Bronchial epithelial cell (primary cell): ENCODE measurements at regions not wholly inside any gene's neighbourhood (a gene's known extent, or its start where the extent isn't known, plus 50 kb on each side); places are given as distances from the start of the nearest gene placed in this dataset.
"Not testable (repeated sequence)": the region's sequence is repeated elsewhere in the genome, so short reads cannot be mapped to it uniquely, and the experiment has no call there.

Experiments used
- DNase-seq: peaks from one replicate; pipeline ENCODE4 v3.0.0-alpha.2; 2010; ENCODE audit warnings: low read depth
- FAIRE-seq: peaks from 2 replicates; lab custom pipeline; 2011; peaks lifted over from hg19 to GRCh38; lab: Jason Lieb, UNC
- H3K27me3 ChIP-seq: 2 replicates; pipeline ENCODE4 v1.5.1; 2011; ENCODE audit warnings: low read length; ENCODE audit not compliant: control insufficient read depth, insufficient read depth
- H3K36me3 ChIP-seq: 2 replicates; pipeline ENCODE4 v1.5.1; 2011; ENCODE audit warnings: low read length; ENCODE audit not compliant: control insufficient read depth, insufficient read depth
- H3K4me3 ChIP-seq: 2 replicates; pipeline ENCODE4 v1.5.1; 2011; ENCODE audit warnings: mild to moderate bottlenecking, low read depth, low read length, control low read depth
- TF ChIP-seq, protein P1 (sequence below): IDR thresholded peaks from 2 replicates; pipeline ENCODE4 v1.5.1; 2011; ENCODE audit warnings: mild to moderate bottlenecking, moderate library complexity, low read length, control low read depth, inconsistent platforms; ENCODE audit not compliant: insufficient read depth, severe bottlenecking

GRCh38 chr6:121886223-121886830 lies 450.9 kb downstream of the GJA1 start:
- DNase-seq (peak; percentile 28), FAIRE-seq (no peak)
- no peaks in the 10 kb centered on the region for H3K36me3 ChIP-seq

GRCh38 chr6:121887724-121888123 lies 452.3 kb downstream of the GJA1 start:
- no peak for FAIRE-seq
- TF ChIP-seq, protein P1, sequence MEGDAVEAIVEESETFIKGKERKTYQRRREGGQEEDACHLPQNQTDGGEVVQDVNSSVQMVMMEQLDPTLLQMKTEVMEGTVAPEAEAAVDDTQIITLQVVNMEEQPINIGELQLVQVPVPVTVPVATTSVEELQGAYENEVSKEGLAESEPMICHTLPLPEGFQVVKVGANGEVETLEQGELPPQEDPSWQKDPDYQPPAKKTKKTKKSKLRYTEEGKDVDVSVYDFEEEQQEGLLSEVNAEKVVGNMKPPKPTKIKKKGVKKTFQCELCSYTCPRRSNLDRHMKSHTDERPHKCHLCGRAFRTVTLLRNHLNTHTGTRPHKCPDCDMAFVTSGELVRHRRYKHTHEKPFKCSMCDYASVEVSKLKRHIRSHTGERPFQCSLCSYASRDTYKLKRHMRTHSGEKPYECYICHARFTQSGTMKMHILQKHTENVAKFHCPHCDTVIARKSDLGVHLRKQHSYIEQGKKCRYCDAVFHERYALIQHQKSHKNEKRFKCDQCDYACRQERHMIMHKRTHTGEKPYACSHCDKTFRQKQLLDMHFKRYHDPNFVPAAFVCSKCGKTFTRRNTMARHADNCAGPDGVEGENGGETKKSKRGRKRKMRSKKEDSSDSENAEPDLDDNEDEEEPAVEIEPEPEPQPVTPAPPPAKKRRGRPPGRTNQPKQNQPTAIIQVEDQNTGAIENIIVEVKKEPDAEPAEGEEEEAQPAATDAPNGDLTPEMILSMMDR, result no peak

More at GRCh38 chr6:121886223-121886830, 450.9 kb downstream of the GJA1 start:
- H3K27me3 ChIP-seq, result no peaks in the 10 kb centered on the region
- TF ChIP-seq, protein P1, result no peak
- no peak overlapping the region for H3K4me3 ChIP-seq

DNA sequence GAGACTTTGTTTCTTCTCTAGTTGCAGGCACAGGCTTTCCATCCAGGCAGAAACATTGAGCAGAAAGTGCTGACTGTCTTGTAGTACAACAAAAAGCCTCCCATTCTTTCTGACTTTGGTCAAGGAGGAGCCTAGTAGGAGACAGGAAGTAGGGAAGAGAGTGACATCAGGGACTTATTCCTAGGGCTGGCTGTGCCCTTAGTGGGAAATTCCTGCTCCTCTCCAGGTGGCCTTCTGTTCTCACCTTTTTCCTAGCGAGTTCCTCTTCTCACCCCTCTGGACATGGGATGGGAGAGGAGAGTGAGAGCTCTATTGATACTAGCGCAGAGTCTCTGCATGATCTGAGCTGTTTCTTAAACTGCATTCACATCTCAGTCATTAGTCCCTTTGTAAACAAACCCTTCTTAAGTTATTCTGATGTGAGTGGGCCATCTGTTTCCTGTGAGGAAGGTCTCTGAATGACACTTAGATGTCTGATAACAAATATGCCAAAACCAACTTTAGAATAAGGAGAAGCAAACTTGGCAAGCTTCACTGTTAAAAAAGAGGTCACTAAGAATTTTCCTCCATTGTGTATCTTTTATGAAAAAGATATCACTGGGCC lies 455.0 kb downstream of the GJA1 start:
- DNase-seq (no peak), FAIRE-seq (no peak)
- Histone ChIP-seq H3K36me3 (no peaks in the 10 kb centered on the region), H3K4me3 (no peak overlapping the region), H3K27me3 (no peaks in the 10 kb centered on the region)
- TF ChIP-seq, protein P1, result no peak

More at GRCh38 chr6:121887724-121888123, 452.3 kb downstream of the GJA1 start:
- Histone ChIP-seq H3K36me3 (no peaks in the 10 kb centered on the region), H3K27me3 (no peaks in the 10 kb centered on the region), H3K4me3 (no peak overlapping the region)
- DNase-seq, result no peak

- H3K4me3 ChIP-seq, DNase-seq, H3K36me3 ChIP-seq, H3K27me3 ChIP-seq, FAIRE-seq: not testable (repeated sequence)
Measured at GRCh38 chr6:121895731-121896130, 460.3 kb downstream of the GJA1 start.

GRCh38 chr6:121896363-121896762 lies 460.9 kb downstream of the GJA1 start:
- Histone ChIP-seq H3K4me3 (no peak overlapping the region), H3K36me3 (no peaks in the 10 kb centered on the region), H3K27me3 (no peaks in the 10 kb centered on the region)
- DNase-seq, result peak; percentile 43
- TF ChIP-seq, protein P1, result no peak
- no peak for FAIRE-seq

- H3K27me3 ChIP-seq, result no peaks in the 10 kb centered on the region
- H3K36me3 ChIP-seq, result no peaks in the 10 kb centered on the region
- FAIRE-seq, result no peak
- peak; percentile 80 for DNase-seq
- no peak overlapping the region for H3K4me3 ChIP-seq
- TF ChIP-seq, protein P1, result no peak
Measured at GRCh38 chr6:121896771-121897170, 461.3 kb downstream of the GJA1 start.
